ENCODE measurements at regions not wholly inside any gene's neighbourhood (a gene's known extent, or its start where the extent isn't known, plus 50 kb on each side); places are given as distances from the start of the nearest gene placed in this dataset.

DNA sequence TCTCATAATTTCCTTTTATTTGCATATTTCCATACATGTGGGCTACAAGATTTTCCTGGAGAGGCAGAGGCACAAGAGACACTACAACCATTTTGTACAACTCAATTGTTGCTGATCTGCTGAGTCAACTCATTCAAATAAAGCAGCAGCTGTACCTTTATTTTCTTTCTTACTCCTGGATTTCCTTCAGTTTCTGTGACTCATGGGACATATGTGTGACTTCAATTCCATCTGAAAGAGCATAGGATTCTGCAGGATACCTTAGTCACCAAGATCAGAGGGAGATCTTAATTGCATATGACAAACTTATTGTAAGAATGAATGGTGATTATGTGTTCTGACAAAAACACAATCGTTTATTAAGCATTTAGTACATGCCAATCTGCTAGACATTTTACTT, 2219.4 kb downstream of the NCAM2 start:
- Mint-ChIP-seq H3K27ac (ENCODE audit: low read depth) (no peak overlapping the region), H3K27me3 (no peaks in the 10 kb centered on the region), H3K4me1 (no peaks in the 10 kb centered on the region), H3K4me3 (no peak overlapping the region), H3K36me3 (ENCODE audit: insufficient read depth) (no peaks in the 10 kb centered on the region), H3K9me3 (peaks cover 14% of the 10 kb centered on the region)
- ATAC-seq (replicated peaks; ENCODE audit: extremely low read depth, poor library complexity, severe bottlenecking) (no peak), DNase-seq (ENCODE audit: low spot score in 2 of 2) (no peak)

DNA sequence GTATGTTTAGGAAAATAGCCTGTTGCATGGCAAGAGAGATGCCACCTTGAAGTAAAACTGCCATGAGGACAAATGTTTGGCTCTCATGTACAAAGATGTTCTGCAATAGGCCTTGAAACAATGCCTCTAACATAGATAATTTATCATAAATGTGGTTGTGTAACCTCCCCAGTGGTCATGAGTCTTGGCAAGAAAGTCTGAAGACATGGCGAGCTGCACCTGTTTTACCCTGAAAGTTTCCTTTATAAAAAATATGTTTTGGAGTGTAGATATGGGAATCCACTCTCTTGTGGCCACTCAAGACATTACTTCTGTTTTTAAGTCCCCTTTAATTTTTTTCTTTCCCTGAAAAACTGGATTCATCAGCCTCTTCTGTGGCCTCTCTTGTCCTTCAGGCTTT, 2217.1 kb downstream of the NCAM2 start:
- H3K9me3 Mint-ChIP-seq, result peaks cover 8% of the 10 kb centered on the region
- no peak for DNase-seq (ENCODE audit: low spot score in 2 of 2)
- no peaks in the 10 kb centered on the region for H3K27me3 Mint-ChIP-seq
- H3K27ac Mint-ChIP-seq (ENCODE audit: low read depth), result no peak overlapping the region
- ATAC-seq (replicated peaks; ENCODE audit: extremely low read depth, poor library complexity, severe bottlenecking), result no peak
- H3K4me1 Mint-ChIP-seq, result no peaks in the 10 kb centered on the region
- H3K36me3 Mint-ChIP-seq (ENCODE audit: insufficient read depth), result no peaks in the 10 kb centered on the region
- no peak overlapping the region for H3K4me3 Mint-ChIP-seq
